H9 (cell line): ENCODE measurements at regions not wholly inside any gene's neighbourhood (a gene's known extent, or its start where the extent isn't known, plus 50 kb on each side); places are given as distances from the start of the nearest gene placed in this dataset.

Experiments used
- DNase-seq: peaks from one replicate; pipeline ENCODE4 v3.0.0-alpha.2; 2017
- H2AFZ ChIP-seq: one replicate; pipeline ENCODE4 v1.6.1; 2013; ENCODE audit warnings: mild to moderate bottlenecking, low read length, control low read depth, moderate library complexity
- H2AK5ac ChIP-seq: 2 replicates; pipeline ENCODE4 v1.6.1; 2013; ENCODE audit warnings: low read length, control low read depth, mixed read lengths; ENCODE audit not compliant: insufficient read length
- H2BK120ac ChIP-seq: one replicate; pipeline ENCODE4 v1.6.1; 2013; ENCODE audit warnings: low read depth, mild to moderate bottlenecking, low read length, control low read depth, inconsistent platforms; ENCODE audit not compliant: poor library complexity, severe bottlenecking
- H2BK12ac ChIP-seq: 2 replicates; pipeline ENCODE4 v1.6.1; 2013; ENCODE audit warnings: low read length, control low read depth, mixed read lengths, low read depth; ENCODE audit not compliant: insufficient read length
- H2BK15ac ChIP-seq: 2 replicates; pipeline ENCODE4 v1.6.1; 2013; ENCODE audit warnings: low read depth, low read length, control low read depth
- H2BK20ac ChIP-seq: one replicate; pipeline ENCODE4 v1.6.1; 2013; ENCODE audit warnings: low read depth, mild to moderate bottlenecking, low read length, control low read depth, inconsistent platforms; ENCODE audit not compliant: poor library complexity, severe bottlenecking
- H2BK5ac ChIP-seq: 2 replicates; pipeline ENCODE4 v1.6.1; 2013; ENCODE audit warnings: low read length, control low read depth, mixed read lengths; ENCODE audit not compliant: insufficient read length
- H3K14ac ChIP-seq: 2 replicates; pipeline ENCODE4 v1.6.1; 2013; ENCODE audit warnings: low read length, control low read depth; ENCODE audit not compliant: insufficient read depth
- H3K18ac ChIP-seq: 2 replicates; pipeline ENCODE4 v1.6.1; 2013; ENCODE audit warnings: low read depth, mild to moderate bottlenecking, mixed read lengths, low read length, control low read depth; ENCODE audit not compliant: insufficient read length
- H3K23ac ChIP-seq: 2 replicates; pipeline ENCODE4 v1.6.1; 2013; ENCODE audit warnings: low read length, control low read depth, mixed read lengths, low read depth; ENCODE audit not compliant: insufficient read length
- H3K23me2 ChIP-seq: 2 replicates; pipeline ENCODE4 v1.6.1; 2013; ENCODE audit warnings: low read depth, mild to moderate bottlenecking, mixed read lengths, low read length, control low read depth; ENCODE audit not compliant: insufficient read length, poor library complexity, severe bottlenecking
- H3K27ac ChIP-seq: 2 replicates; pipeline ENCODE4 v1.5.1; 2013; ENCODE audit warnings: low read length, control low read depth, mixed read lengths, low read depth; ENCODE audit not compliant: insufficient read length
- H3K27me3 ChIP-seq: 2 replicates; pipeline ENCODE4 v1.6.1; 2013; ENCODE audit warnings: low read length, control low read depth, inconsistent platforms; ENCODE audit not compliant: insufficient read depth
- H3K4ac ChIP-seq: 2 replicates; pipeline ENCODE4 v1.6.1; 2013; ENCODE audit warnings: low read depth, mild to moderate bottlenecking, control low read depth, inconsistent platforms, low read length, moderate library complexity
- H3K4me1 ChIP-seq: 2 replicates; pipeline ENCODE4 v1.6.1; 2013; ENCODE audit warnings: low read length, control low read depth, inconsistent platforms; ENCODE audit not compliant: insufficient read depth
- H3K4me2 ChIP-seq: 2 replicates; pipeline ENCODE4 v1.6.1; 2013; ENCODE audit warnings: low read length, control low read depth, mixed read lengths; ENCODE audit not compliant: insufficient read length, insufficient read depth
- H3K56ac ChIP-seq: 2 replicates; pipeline ENCODE4 v1.6.1; 2013; ENCODE audit warnings: low read depth, mild to moderate bottlenecking, mixed read lengths, low read length, control low read depth; ENCODE audit not compliant: insufficient read length
- H3K79me1 ChIP-seq: 2 replicates; pipeline ENCODE4 v1.6.1; 2013; ENCODE audit warnings: low read depth, mild to moderate bottlenecking, moderate library complexity, low read length, control low read depth, inconsistent platforms; ENCODE audit not compliant: insufficient read depth, poor library complexity, severe bottlenecking
- H3K79me2 ChIP-seq: 2 replicates; pipeline ENCODE4 v1.6.1; 2013; ENCODE audit warnings: low read length, control low read depth, inconsistent platforms; ENCODE audit not compliant: insufficient read depth
- H3K9ac ChIP-seq: 2 replicates; pipeline ENCODE4 v1.6.1; 2013; ENCODE audit warnings: low read length, control low read depth, mixed read lengths; ENCODE audit not compliant: insufficient read length; ENCODE audit errors: extremely low read depth
- H3K9me3 ChIP-seq: one replicate; pipeline ENCODE4 v1.6.1; 2013; ENCODE audit warnings: low read depth, low read length, inconsistent platforms; ENCODE audit not compliant: control insufficient read depth
- H3T11ph ChIP-seq: one replicate; pipeline ENCODE4 v1.6.1; 2013; ENCODE audit warnings: mild to moderate bottlenecking, low read length, control low read depth, inconsistent platforms
- H4K20me1 ChIP-seq: one replicate; pipeline ENCODE4 v1.6.1; 2013; ENCODE audit not compliant: control insufficient read depth, insufficient read length, insufficient read depth
- H4K5ac ChIP-seq: 2 replicates; pipeline ENCODE4 v1.6.1; 2013; ENCODE audit warnings: low read depth, mild to moderate bottlenecking, mixed read lengths, low read length, control low read depth; ENCODE audit not compliant: insufficient read length
- H4K8ac ChIP-seq: replicated peaks from 2 replicates; pipeline ENCODE4 v1.6.1; 2013; ENCODE audit warnings: low read length, control low read depth, mixed read lengths, low read depth; ENCODE audit not compliant: insufficient read length
- H4K91ac ChIP-seq: 2 replicates; pipeline ENCODE4 v1.6.1; 2013; ENCODE audit warnings: low read depth, mild to moderate bottlenecking, moderate library complexity, mixed read lengths, low read length, control low read depth; ENCODE audit not compliant: insufficient read length
- H3K27ac Mint-ChIP-seq, 3 experiments: 2 replicates in 2 of 3; 3 replicates in 1 of 3; pipeline ENCODE4 v1.8.0; 2020 to 2021; ENCODE audit warnings: mixed read lengths in 3 of 3, mild to moderate bottlenecking in 1 of 3, moderate library complexity in 1 of 3
- H3K27me3 Mint-ChIP-seq: 2 replicates; pipeline ENCODE4 v1.8.0; 2021; ENCODE audit warnings: low read depth, mild to moderate bottlenecking, moderate library complexity, mixed read lengths
- H3K36me3 Mint-ChIP-seq, 3 experiments: 2 replicates in 2 of 3; 3 replicates in 1 of 3; pipeline ENCODE4 v1.8.0; 2020 to 2021; ENCODE audit warnings: low read depth in 3 of 3, mixed read lengths in 3 of 3; ENCODE audit not compliant: insufficient read depth in 1 of 3
- H3K4me1 Mint-ChIP-seq, 2 experiments: 2 replicates each; pipeline ENCODE4 v1.8.0; 2020; ENCODE audit warnings: mixed read lengths in 2 of 2
- H3K4me3 Mint-ChIP-seq, 2 experiments: 2 replicates in 1 of 2; 3 replicates in 1 of 2; pipeline ENCODE4 v1.8.0; 2020 to 2021; ENCODE audit warnings: mild to moderate bottlenecking in 2 of 2, mixed read lengths in 2 of 2, moderate library complexity in 1 of 2
- H3K9me3 Mint-ChIP-seq, 2 experiments: 2 replicates in 1 of 2; 3 replicates in 1 of 2; pipeline ENCODE4 v1.8.0; 2020; ENCODE audit warnings: mild to moderate bottlenecking in 2 of 2, mixed read lengths in 2 of 2, moderate library complexity in 1 of 2
- CTCF ChIP-seq: fragments of 200-600 bp; sonication (generic); conservative IDR thresholded peaks from 3 replicates; pipeline ENCODE4 v1.8.0; 2021; ENCODE audit warnings: antibody characterized with exemption, mild to moderate bottlenecking
- WGBS: extraction: QIAGEN DNeasy Blood & Tissue Kit; methylation state at CpG from one replicate; pipeline ENCODE4 v1.1.7; 2013; ENCODE audit warnings: missing lambda C conversion rate, low lambda C conversion rate, mixed read lengths; ENCODE audit not compliant: insufficient read length; ENCODE audit errors: extremely low coverage; 5-methylcytosine and 5-hydroxymethylcytosine counted together

- Mint-ChIP-seq H3K9me3 (no peaks in the 10 kb centered on the region), H3K27me3 (no peaks in the 10 kb centered on the region), H3K4me1 (peaks cover 4 to 10% of the 10 kb centered on the region in 2 experiments), H3K4me3 (no peak overlapping the region), H3K27ac (no peak overlapping the region), H3K36me3 (no peaks in the 10 kb centered on the region)
- Histone ChIP-seq H3K27ac (no peak overlapping the region), H4K5ac (no peak overlapping the region), H3K9me3 (no peaks in the 10 kb centered on the region), H3T11ph (no peak overlapping the region), H3K14ac (no peak overlapping the region), H3K4ac (no peak overlapping the region), H2BK120ac (no peak overlapping the region), H3K9ac (no peak overlapping the region), H2BK20ac (no peak overlapping the region), H2BK12ac (peak overlapping the region; percentile 35), H2AK5ac (no peak overlapping the region), H3K27me3 (no peaks in the 10 kb centered on the region), H2AFZ (no peak overlapping the region), H3K79me2 (no peaks in the 10 kb centered on the region), H4K20me1 (no peaks in the 10 kb centered on the region), H3K4me2 (no peak overlapping the region), H3K4me1 (no peaks in the 10 kb centered on the region; the same call in 1 of the 2 replicates), H4K91ac (no peak overlapping the region), H3K23ac (no peak overlapping the region), H3K23me2 (no peaks in the 10 kb centered on the region), H3K79me1 (no peaks in the 10 kb centered on the region), H3K18ac (no peak overlapping the region), H2BK15ac (no peak overlapping the region), H3K56ac (no peak overlapping the region), H4K8ac (no peak overlapping the region), H2BK5ac (no peak overlapping the region)
- no peak for DNase-seq
- whole genome bisulfite sequencing = no CpG with 5 or more reads among the region's 3 CpGs
- TF ChIP-seq CTCF = no peak
These were observed 205.0 kb downstream of the ZIC1 start for GRCh38 chr3:147614210-147614609.
